NCI-H1092 (cell line): ENCODE measurements at regions not wholly inside any gene's neighbourhood (a gene's known extent, or its start where the extent isn't known, plus 50 kb on each side); places are given as distances from the start of the nearest gene placed in this dataset.
"Not testable (repeated sequence)": the region's sequence is repeated elsewhere in the genome, so short reads cannot be mapped to it uniquely, and the experiment has no call there.

Experiments
- DNase-seq: peaks from one replicate; lab custom pipeline; 2025; lab: John Stamatoyannopoulos, UW

- DNase-seq = no peak
Observed at GRCh38 chr2:145584353-145584752, 1064.4 kb upstream of the ZEB2 start.

GRCh38 chr2:145573608-145574007, 1053.7 kb upstream of the ZEB2 start:
- DNase-seq = no peak

- DNase-seq = no peak
Observed at GRCh38 chr2:145572238-145572637, 1052.3 kb upstream of the ZEB2 start.

GRCh38 chr2:145569108-145569507, 1049.2 kb upstream of the ZEB2 start:
- DNase-seq = no peak

- DNase-seq = no peak
Observed at GRCh38 chr2:145563741-145564615, 1044.1 kb upstream of the ZEB2 start.

- no peak for DNase-seq
Observed at GRCh38 chr2:145561152-145561551, 1041.2 kb upstream of the ZEB2 start.

GRCh38 chr2:145558617-145559350, 1038.9 kb upstream of the ZEB2 start:
- DNase-seq = no peak

GRCh38 chr2:145555360-145555759, 1035.4 kb upstream of the ZEB2 start:
- DNase-seq = no peak

GRCh38 chr2:145551686-145552085, 1031.8 kb upstream of the ZEB2 start:
- no peak for DNase-seq

- DNase-seq = no peak
Observed at GRCh38 chr2:145548479-145548878, 1028.6 kb upstream of the ZEB2 start.

GRCh38 chr2:145547620-145548019, 1027.7 kb upstream of the ZEB2 start:
- DNase-seq = no peak

- no peak for DNase-seq
Observed at GRCh38 chr2:145546091-145546490, 1026.2 kb upstream of the ZEB2 start.

- no peak for DNase-seq
Observed at GRCh38 chr2:145543856-145544255, 1023.9 kb upstream of the ZEB2 start.

GRCh38 chr2:145543155-145543554, 1023.2 kb upstream of the ZEB2 start:
- DNase-seq = no peak

- no peak for DNase-seq
Observed at GRCh38 chr2:145541028-145541427, 1021.1 kb upstream of the ZEB2 start.

- no peak for DNase-seq
Observed at GRCh38 chr2:145538661-145539350, 1018.9 kb upstream of the ZEB2 start.

- no peak for DNase-seq
Observed at GRCh38 chr2:145530653-145531052, 1010.7 kb upstream of the ZEB2 start.

- no peak for DNase-seq
Observed at GRCh38 chr2:145524836-145525235, 1004.9 kb upstream of the ZEB2 start.

- DNase-seq = no peak
Observed at GRCh38 chr2:145524303-145524702, 1004.4 kb upstream of the ZEB2 start.

- DNase-seq = not testable (repeated sequence)
Observed at GRCh38 chr2:145519254-145519653, 999.3 kb upstream of the ZEB2 start.

- no peak for DNase-seq
Observed at GRCh38 chr2:145511946-145512345, 992.0 kb upstream of the ZEB2 start.

- DNase-seq = no peak
Observed at GRCh38 chr2:145503511-145503910, 983.6 kb upstream of the ZEB2 start.

GRCh38 chr2:145501920-145502319, 982.0 kb upstream of the ZEB2 start:
- no peak for DNase-seq
